WTC11 (cell line): ENCODE measurements at regions not wholly inside any gene's neighbourhood (a gene's known extent, or its start where the extent isn't known, plus 50 kb on each side); places are given as distances from the start of the nearest gene placed in this dataset.

Experiments
- NR3C1 ChIP-seq: sonication (generic); formaldehyde crosslinking; conservative IDR thresholded peaks from 2 replicates; pipeline ENCODE4 v1.8.1; 2023; ENCODE audit warnings: low read depth, mild to moderate bottlenecking, missing genetic modification reagents
- SP1 ChIP-seq: sonication (generic); formaldehyde crosslinking; conservative IDR thresholded peaks from 2 replicates; pipeline ENCODE4 v1.8.1; 2022; ENCODE audit warnings: missing genetic modification reagents

GRCh38 chr14:39956372-39956771, 524.1 kb upstream of the FBXO33 start:
- no peak for TF ChIP-seq NR3C1
- no peak for TF ChIP-seq SP1 (CRISPR knock-in tag)
